Panc1 (cell line): ENCODE measurements at regions not wholly inside any gene's neighbourhood (a gene's known extent, or its start where the extent isn't known, plus 50 kb on each side); places are given as distances from the start of the nearest gene placed in this dataset.

Experiments used
- ATAC-seq: fragments of 200-7000 bp; cut with Tn5 transposase; 2 replicates; pipeline ENCODE4 v1.9.1; 2020; ENCODE audit warnings: mild to moderate bottlenecking, moderate library complexity
- BruUV-seq: library from RNA; stranded (reverse); fragments of 400-500 nt; replicated peaks from 2 replicates; lab custom pipeline; 2021; lab: Mats Ljungman, UMichigan
- CTCF ChIA-PET: fragments of 300-600 bp; sonication (Branson Sonifier 250); formaldehyde crosslinking; loops from one replicate; lab custom pipeline; 2022; ENCODE audit warnings: antibody characterized with exemption; lab: Charles Lee
- POLR2A ChIA-PET: fragments of 300-600 bp; sonication (Branson Sonifier 250); formaldehyde crosslinking; loops from one replicate; lab custom pipeline; 2022; ENCODE audit warnings: antibody characterized with exemption; lab: Charles Lee
- DNase-seq: peaks from one replicate; pipeline ENCODE4 v3.0.0-alpha.2; 2010; ENCODE audit warnings: low read depth, low spot score
- H3K27ac ChIP-seq: 2 replicates; pipeline ENCODE4 v1.5.1; 2011; ENCODE audit warnings: mild to moderate bottlenecking, low read length, inconsistent platforms
- H3K27me3 ChIP-seq: fragments of 200-500 bp; sonication (Bioruptor generic); 2 replicates; pipeline ENCODE4 v1.6.0; 2014; ENCODE audit warnings: low read length, inconsistent platforms; ENCODE audit not compliant: control insufficient read depth, insufficient read depth
- H3K36me3 ChIP-seq: fragments of 200-500 bp; sonication (Bioruptor generic); 2 replicates; pipeline ENCODE4 v1.5.1; 2014; ENCODE audit warnings: inconsistent platforms, mild to moderate bottlenecking, low read length, moderate library complexity; ENCODE audit not compliant: control insufficient read depth, insufficient read depth
- H3K4me1 ChIP-seq: 2 replicates; pipeline ENCODE4 v1.5.1; 2011; ENCODE audit warnings: inconsistent platforms, mild to moderate bottlenecking, low read length, moderate library complexity; ENCODE audit not compliant: control insufficient read depth, insufficient read depth
- H3K4me3 ChIP-seq, 2 experiments: 2 replicates each; pipeline ENCODE4 v1.5.1; 2011 to 2012; ENCODE audit warnings: low read depth in 2 of 2, low read length in 2 of 2, mild to moderate bottlenecking in 2 of 2, inconsistent platforms in 1 of 2, moderate library complexity in 1 of 2
- H3K9me3 ChIP-seq: fragments of 200-500 bp; sonication (Bioruptor generic); 2 replicates; pipeline ENCODE4 v1.5.1; 2014; ENCODE audit warnings: low read depth, mild to moderate bottlenecking, inconsistent platforms, low read length, moderate library complexity; ENCODE audit not compliant: control insufficient read depth, insufficient read depth
- CTCF ChIP-seq: fragments of 450-650 bp; IDR thresholded peaks from 2 replicates; pipeline ENCODE4 v1.5.1; 2017; ENCODE audit warnings: mild to moderate bottlenecking
- POLR2AphosphoS5 ChIP-seq: IDR thresholded peaks from 2 replicates; pipeline ENCODE4 v1.6.1; 2012; ENCODE audit warnings: mild to moderate bottlenecking, low read depth, low read length, moderate library complexity
- REST ChIP-seq, 2 experiments: IDR thresholded peaks; 2 replicates each; pipeline ENCODE4 v1.6.1; 2011 to 2012; ENCODE audit warnings: low read depth in 2 of 2, control low read depth in 1 of 2, low read length in 1 of 2, mild to moderate bottlenecking in 1 of 2, moderate library complexity in 1 of 2; ENCODE audit not compliant: insufficient read depth in 1 of 2
- SIN3A ChIP-seq: IDR thresholded peaks from 2 replicates; pipeline ENCODE4 v1.6.1; 2012; ENCODE audit warnings: low read depth, mild to moderate bottlenecking, low read length, moderate library complexity, borderline replicate concordance; ENCODE audit not compliant: insufficient read depth
- TCF7L2 ChIP-seq: IDR thresholded peaks from 2 replicates; pipeline ENCODE4 v1.6.1; 2011; ENCODE audit warnings: mild to moderate bottlenecking, low read depth, low read length, inconsistent platforms
- in situ Hi-C: cut with HindIII; loops from 2 replicates; pipeline ENCODE4 v1.10.0; 2016; ENCODE audit warnings: low sequenced_read_pairs, low pct_unique_long_range_greater_than_20kb
- intact Hi-C: fragments of 100-400 bp; cut with micrococcal nuclease; formaldehyde crosslinking; loops from one replicate; pipeline ENCODE4 v1.10.0; 2022; ENCODE audit not compliant: unreplicated experiment

- Histone ChIP-seq H3K4me3 (no peak overlapping the region), H3K9me3 (no peaks in the 10 kb centered on the region), H3K4me1 (no peaks in the 10 kb centered on the region), H3K27ac (no peak overlapping the region), H3K27me3 (no peaks in the 10 kb centered on the region), H3K36me3 (no peaks in the 10 kb centered on the region)
- ChIA-PET CTCF (no interaction called here), POLR2A (no interaction called here)
- intact Hi-C loops, result no loop called here
- no TSS peak for BruUV-seq
- no peak for ATAC-seq
- TF ChIP-seq REST (IDR thresholded peaks at IDR 0.05; ENCODE audit: insufficient read depth in 1 of 2, low read depth in 2 of 2, low read length in 1 of 2) (no peak), POLR2AphosphoS5 (no peak), CTCF (no peak), TCF7L2 (no peak), SIN3A (no peak)
- no peak for DNase-seq
- in situ Hi-C loops, result no loop called here
Measured at GRCh38 chr9:79257790-79258351, 313.9 kb upstream of the TLE4 start.

GRCh38 chr9:79259858-79260257, 311.9 kb upstream of the TLE4 start:
- no peaks in the 10 kb centered on the region for H3K9me3 ChIP-seq
- in situ Hi-C loops (no loop called here), intact Hi-C loops (no loop called here)
- DNase-seq (no peak), ATAC-seq (no peak)
- ChIA-PET POLR2A (no interaction called here), CTCF (no interaction called here)
- no TSS peak for BruUV-seq
- H3K27me3 ChIP-seq, result no peaks in the 10 kb centered on the region
- H3K36me3 ChIP-seq, result no peaks in the 10 kb centered on the region
- no peak for TF ChIP-seq TCF7L2
- no peak overlapping the region for H3K4me3 ChIP-seq
- no peak overlapping the region for H3K27ac ChIP-seq
- H3K4me1 ChIP-seq, result no peaks in the 10 kb centered on the region

GRCh38 chr9:79263628-79264027, 308.1 kb upstream of the TLE4 start:
- POLR2A ChIA-PET, result no interaction called here

More at GRCh38 chr9:79263628-79264027, 308.1 kb upstream of the TLE4 start:
- no peaks in the 10 kb centered on the region for H3K4me1 ChIP-seq
- ATAC-seq (no peak), DNase-seq (no peak)
- no peaks in the 10 kb centered on the region for H3K27me3 ChIP-seq
- CTCF ChIA-PET, result no interaction called here
- no peaks in the 10 kb centered on the region for H3K36me3 ChIP-seq
- TF ChIP-seq CTCF (no peak), TCF7L2 (no peak)
- in situ Hi-C loops, result no loop called here
- H3K27ac ChIP-seq, result no peak overlapping the region
- intact Hi-C loops, result no loop called here
- no peak overlapping the region for H3K4me3 ChIP-seq
- no TSS peak for BruUV-seq
- no peaks in the 10 kb centered on the region for H3K9me3 ChIP-seq
